Mammary epithelial cell (primary cell): ENCODE measurements at regions not wholly inside any gene's neighbourhood (a gene's known extent, or its start where the extent isn't known, plus 50 kb on each side); places are given as distances from the start of the nearest gene placed in this dataset.

ENCODE experiments used
- CTCF ChIP-seq, 2 donors: IDR thresholded peaks in 1 of 2; conservative IDR thresholded peaks in 1 of 2; 2 replicates each; pipeline ENCODE4 v1.5.1; 2011 to 2012; ENCODE audit warnings: inconsistent platforms in 2 of 2, low read length in 2 of 2, mild to moderate bottlenecking in 2 of 2, control low read depth in 1 of 2, low read depth in 1 of 2; ENCODE audit not compliant: insufficient read depth in 1 of 2; ENCODE audit errors: extremely low read depth in 1 of 2
- EZH2 ChIP-seq: IDR thresholded peaks from 2 replicates; pipeline ENCODE4 v1.6.1; 2012; ENCODE audit warnings: low read length, inconsistent platforms, borderline replicate concordance

- TF ChIP-seq CTCF (conservative IDR thresholded peaks at IDR 0.05 in 1 of 2, IDR thresholded peaks at IDR 0.05 in 1 of 2; ENCODE audit: extremely low read depth in 1 of 2, insufficient read depth in 1 of 2, low read depth in 1 of 2, low read length in 2 of 2) (no peak), EZH2 (no peak)
Observed at GRCh38 chr17:13281626-13282025, 263.8 kb upstream of the ELAC2 start.
